Amniotic epithelial cell (primary cell): ENCODE measurements at regions not wholly inside any gene's neighbourhood (a gene's known extent, or its start where the extent isn't known, plus 50 kb on each side); places are given as distances from the start of the nearest gene placed in this dataset.

Experiments used
- DNase-seq: peaks from one replicate; pipeline ENCODE4 v3.0.0-alpha.2; 2010; ENCODE audit warnings: low read depth

GRCh38 chr5:115072266-115073064 lies 97.2 kb downstream of the TRIM36 start:
- DNase-seq: no peak

GRCh38 chr5:115070737-115071136 lies 99.0 kb downstream of the TRIM36 start:
- no peak for DNase-seq

DNA sequence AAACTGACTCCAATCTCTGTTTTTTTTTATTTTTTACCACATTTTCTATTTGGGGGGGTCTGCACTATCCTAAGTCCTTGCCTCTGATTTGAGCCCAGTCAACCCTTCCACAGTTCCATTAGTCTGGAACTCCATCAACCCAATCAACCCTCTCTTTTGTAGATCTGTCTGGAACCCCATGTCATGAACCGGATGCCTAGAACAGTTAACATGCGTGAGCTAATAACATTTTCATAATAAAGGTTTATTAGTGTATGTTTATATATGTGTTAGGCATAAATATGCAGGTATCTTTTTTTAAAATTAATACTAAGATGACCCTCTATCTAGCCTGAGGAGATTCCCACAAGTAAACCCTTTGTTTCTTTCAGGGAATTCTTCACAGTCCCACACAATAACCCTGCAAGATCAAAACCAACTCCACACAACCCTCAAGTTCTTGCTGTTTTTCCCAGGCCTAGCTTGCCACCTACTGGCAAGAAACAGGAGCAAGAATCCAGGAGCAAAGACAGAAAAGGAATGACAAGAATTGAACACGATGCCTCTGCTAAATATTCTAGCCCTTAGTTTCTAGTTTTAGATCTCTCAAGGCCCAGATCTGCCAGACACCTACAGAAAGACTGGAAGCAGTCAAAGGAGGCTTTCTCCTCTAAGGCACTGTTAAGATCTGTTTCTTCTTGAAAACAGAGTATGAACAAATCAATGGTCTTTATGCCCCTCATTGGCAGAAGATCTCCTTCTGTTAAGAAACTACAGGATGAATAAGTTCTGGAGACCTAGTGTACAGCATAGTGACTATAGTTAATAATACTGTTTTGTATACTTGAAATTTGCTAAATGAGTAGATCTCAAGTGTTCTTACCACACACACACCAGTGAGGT lies 100.4 kb downstream of the TRIM36 start:
- DNase-seq: peak; percentile 57

DNA sequence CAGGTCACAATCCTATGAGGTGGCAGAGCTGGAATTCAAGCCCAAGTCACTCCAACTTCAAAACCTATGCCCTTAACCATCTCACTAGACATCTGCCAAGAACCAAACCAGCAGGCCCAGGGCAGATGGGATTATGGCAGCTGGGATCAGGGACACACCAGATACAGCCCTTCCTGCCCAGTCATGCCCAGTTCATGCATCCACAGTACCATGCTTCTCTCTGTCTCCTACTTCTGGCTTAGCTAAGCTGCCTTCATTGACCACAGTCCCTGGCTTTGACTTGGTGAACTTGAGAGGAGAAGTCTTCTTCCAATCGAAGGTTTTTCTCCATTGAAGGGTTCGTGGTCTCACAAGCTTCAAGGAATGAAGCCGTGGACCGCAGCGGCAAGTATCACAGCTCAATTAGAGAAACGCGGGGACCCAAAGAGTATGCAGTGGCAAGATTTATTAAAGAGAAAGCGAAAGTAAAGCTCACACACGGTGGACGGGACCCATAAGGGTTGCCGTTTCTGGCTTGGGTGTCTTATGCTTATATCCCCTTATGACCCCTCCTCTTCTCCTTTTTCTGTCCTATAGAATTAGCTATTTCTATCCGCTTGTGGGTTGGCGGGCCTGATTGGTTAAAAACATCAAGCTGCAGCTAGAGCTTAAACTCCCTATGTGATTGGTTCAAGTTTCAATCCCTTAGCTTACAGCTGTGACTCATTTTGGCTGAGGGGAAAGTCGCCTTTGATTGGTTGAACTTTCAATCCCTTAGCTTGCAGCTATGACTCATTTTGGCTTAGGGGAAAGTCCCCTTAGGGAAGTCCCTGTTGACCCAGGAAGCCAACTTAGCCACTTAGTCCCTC lies 101.2 kb downstream of the TRIM36 start:
- DNase-seq: peak; percentile 45

DNA sequence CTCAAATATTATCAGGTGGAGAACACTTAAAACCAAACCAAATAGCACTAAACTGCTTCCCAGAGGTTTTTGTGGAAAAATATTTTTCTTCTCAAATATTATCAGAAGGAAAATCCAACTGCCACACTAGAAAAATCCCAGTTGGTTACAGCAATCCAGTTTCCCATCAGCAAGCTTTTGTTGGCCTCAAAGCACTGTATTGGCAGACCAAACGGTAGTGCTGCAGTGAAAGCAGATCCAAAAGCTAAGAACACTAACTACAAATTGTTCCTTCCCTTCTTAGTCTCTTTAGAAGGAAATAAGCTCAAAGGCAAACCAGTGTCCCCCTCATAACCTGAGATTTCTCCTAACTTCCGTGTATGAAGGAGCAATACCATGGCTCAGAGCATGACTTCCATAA lies 105.3 kb downstream of the TRIM36 start:
- DNase-seq: no peak

- DNase-seq: no peak
Observed at GRCh38 chr5:115054387-115054951, 115.2 kb downstream of the TRIM36 start.

- DNase-seq: no peak
Observed at GRCh38 chr5:115052948-115053347, 116.8 kb downstream of the TRIM36 start.

- no peak for DNase-seq
Observed at GRCh38 chr5:115050866-115051265, 118.8 kb downstream of the TRIM36 start.

GRCh38 chr5:115033861-115034260 lies 135.8 kb downstream of the TRIM36 start:
- DNase-seq: no peak

GRCh38 chr5:115028557-115028956 lies 141.2 kb downstream of the TRIM36 start:
- DNase-seq: no peak

GRCh38 chr5:115024922-115025321 lies 144.8 kb downstream of the TRIM36 start:
- no peak for DNase-seq

DNA sequence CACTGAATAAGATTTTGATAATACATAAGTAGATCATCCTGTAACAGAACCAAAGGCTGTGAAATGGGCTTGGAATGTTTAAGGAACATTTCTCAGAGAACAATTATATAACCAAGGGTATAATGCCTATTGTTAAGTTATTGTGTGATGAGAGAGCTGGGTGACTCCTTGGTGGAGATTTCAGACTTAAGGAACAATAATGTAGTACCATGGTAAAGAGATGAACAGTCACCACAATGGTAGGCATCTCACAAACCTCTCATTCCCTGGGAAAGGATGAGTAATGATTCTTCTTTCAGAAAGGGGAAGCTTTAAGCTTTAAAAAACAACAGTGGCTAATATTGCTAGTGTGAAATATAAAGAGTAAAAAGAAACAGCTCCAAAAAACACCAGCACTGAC lies 147.4 kb downstream of the TRIM36 start:
- no peak for DNase-seq

GRCh38 chr5:115016646-115017045 lies 153.1 kb downstream of the TRIM36 start:
- no peak for DNase-seq

GRCh38 chr5:114999176-114999575 lies 170.5 kb downstream of the TRIM36 start:
- no peak for DNase-seq

DNA sequence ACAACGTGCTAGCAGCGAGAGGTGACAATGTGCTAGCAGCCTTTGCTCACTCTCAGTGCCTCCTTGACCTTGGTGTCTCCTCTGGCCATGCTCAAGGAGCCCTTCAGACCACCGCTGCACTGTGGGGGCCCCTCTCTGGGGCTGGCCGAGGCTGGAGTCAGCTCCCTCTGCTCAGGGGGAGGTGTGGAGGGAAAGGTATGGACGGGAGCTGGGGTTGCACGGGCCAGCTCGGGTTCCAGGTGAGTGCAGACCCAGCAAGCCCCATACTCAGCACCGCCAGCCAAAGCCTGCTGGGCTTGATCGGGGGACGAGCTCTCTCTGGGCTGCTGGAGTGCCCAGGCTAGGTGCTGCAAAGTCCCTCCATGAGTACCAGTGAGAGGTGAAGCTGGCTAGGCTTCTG lies 180.2 kb downstream of the TRIM36 start:
- no peak for DNase-seq

DNA sequence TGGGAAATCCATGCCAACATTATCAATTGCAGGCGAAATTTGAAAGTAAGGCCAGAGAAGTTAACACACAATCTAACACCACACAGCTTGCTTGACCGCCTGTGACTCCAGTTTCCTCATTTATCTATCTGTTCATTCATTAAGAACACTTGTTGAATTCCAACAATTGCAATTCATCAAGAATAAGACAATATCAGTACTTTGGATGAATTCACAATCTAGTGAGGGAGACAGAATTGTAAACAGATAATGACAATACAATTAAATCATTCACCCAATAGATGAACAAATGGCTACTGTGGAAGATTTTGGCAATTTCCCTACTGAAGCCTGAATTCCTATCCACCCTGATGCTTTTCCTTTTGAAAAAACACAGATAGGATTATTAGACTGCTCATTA lies 181.6 kb downstream of the TRIM36 start:
- no peak for DNase-seq

GRCh38 chr5:114984796-114985195 lies 184.9 kb downstream of the TRIM36 start:
- no peak for DNase-seq

GRCh38 chr5:114981111-114981510 lies 188.6 kb downstream of the TRIM36 start:
- no peak for DNase-seq

- no peak for DNase-seq
Observed at GRCh38 chr5:114977979-114978573, 191.6 kb downstream of the TRIM36 start.

GRCh38 chr5:114969482-114969881 lies 200.2 kb downstream of the TRIM36 start:
- no peak for DNase-seq

- DNase-seq: no peak
Observed at GRCh38 chr5:114957384-114957783, 212.3 kb downstream of the TRIM36 start.

DNA sequence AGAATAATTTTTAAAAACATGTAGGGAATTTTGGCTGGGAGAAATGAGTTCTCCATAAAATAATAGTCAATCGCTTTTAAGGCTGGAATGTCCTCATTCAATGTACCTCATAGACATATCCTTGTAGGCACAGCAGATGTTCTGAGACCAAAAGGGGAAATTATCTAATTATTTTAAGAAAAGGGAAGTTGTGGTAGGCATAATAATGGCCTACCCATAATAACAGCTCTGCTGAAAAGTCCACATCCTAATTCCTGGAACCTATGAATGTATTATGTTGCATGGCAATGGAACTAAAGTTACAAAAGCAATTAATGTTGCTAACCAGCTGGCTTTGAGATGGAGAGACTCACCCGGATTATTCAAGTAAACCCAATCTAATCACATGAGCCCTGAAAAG lies 216.1 kb downstream of the TRIM36 start:
- DNase-seq: no peak
